ENCODE measurements at regions not wholly inside any gene's neighbourhood (a gene's known extent, or its start where the extent isn't known, plus 50 kb on each side); places are given as distances from the start of the nearest gene placed in this dataset.

- TF ChIP-seq, protein P1, sequence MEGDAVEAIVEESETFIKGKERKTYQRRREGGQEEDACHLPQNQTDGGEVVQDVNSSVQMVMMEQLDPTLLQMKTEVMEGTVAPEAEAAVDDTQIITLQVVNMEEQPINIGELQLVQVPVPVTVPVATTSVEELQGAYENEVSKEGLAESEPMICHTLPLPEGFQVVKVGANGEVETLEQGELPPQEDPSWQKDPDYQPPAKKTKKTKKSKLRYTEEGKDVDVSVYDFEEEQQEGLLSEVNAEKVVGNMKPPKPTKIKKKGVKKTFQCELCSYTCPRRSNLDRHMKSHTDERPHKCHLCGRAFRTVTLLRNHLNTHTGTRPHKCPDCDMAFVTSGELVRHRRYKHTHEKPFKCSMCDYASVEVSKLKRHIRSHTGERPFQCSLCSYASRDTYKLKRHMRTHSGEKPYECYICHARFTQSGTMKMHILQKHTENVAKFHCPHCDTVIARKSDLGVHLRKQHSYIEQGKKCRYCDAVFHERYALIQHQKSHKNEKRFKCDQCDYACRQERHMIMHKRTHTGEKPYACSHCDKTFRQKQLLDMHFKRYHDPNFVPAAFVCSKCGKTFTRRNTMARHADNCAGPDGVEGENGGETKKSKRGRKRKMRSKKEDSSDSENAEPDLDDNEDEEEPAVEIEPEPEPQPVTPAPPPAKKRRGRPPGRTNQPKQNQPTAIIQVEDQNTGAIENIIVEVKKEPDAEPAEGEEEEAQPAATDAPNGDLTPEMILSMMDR (IDR thresholded peaks at IDR 0.05; ENCODE audit: unreplicated experiment in 3 of 3): no peak
- Mint-ChIP-seq H3K4me3 (no peak overlapping the region), H3K9me3 (no peaks in the 10 kb centered on the region), H3K27ac (peak overlapping the region in 2 of 3 experiments; percentile 37 to 54), H3K27me3 (ENCODE audit: low read depth) (peaks cover 16% of the 10 kb centered on the region), H3K36me3 (ENCODE audit: low read depth) (no peaks in the 10 kb centered on the region), H3K4me1 (peaks cover 13% of the 10 kb centered on the region)
Observed at GRCh38 chr15:66832664-66833063, 130.6 kb downstream of the SMAD6 start.

- Mint-ChIP-seq H3K27ac (peak overlapping the region in 2 of 3 experiments; percentile 0 to 37), H3K9me3 (no peaks in the 10 kb centered on the region), H3K36me3 (ENCODE audit: low read depth) (no peaks in the 10 kb centered on the region), H3K27me3 (ENCODE audit: low read depth) (peaks cover 16% of the 10 kb centered on the region), H3K4me3 (no peak overlapping the region), H3K4me1 (peaks cover 13% of the 10 kb centered on the region)
- TF ChIP-seq, protein P1 (IDR thresholded peaks at IDR 0.05; ENCODE audit: unreplicated experiment in 3 of 3): no peak
Observed at GRCh38 chr15:66833371-66833770, 131.3 kb downstream of the SMAD6 start.

DNA sequence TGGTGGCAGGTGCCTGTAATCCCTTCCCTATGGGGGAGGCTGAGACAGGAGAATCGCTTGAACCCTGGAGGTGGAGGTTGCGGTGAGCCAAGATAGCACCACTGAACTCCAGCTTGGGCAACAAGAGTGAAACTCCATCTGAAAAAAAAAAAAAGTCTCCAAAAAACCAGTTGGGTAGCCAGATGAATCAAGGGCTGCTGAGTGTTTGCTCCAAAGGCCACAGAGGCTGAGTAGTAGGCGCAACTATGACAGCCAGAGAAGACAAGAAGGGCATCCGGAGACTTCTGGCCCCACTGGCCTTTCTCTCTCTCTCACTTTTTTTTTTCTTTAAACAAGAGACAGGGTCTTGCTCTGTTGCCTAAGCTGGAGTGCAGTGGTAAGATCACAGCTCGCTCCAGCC is 131.8 kb downstream of the SMAD6 start:
- Mint-ChIP-seq H3K36me3 (ENCODE audit: low read depth) (no peaks in the 10 kb centered on the region), H3K4me1 (peaks cover 13% of the 10 kb centered on the region), H3K27ac (peak overlapping the region in 1 of 3 experiments; percentile 0), H3K9me3 (no peaks in the 10 kb centered on the region), H3K27me3 (ENCODE audit: low read depth) (peaks cover 16% of the 10 kb centered on the region), H3K4me3 (no peak overlapping the region)
- TF ChIP-seq, protein P1 (IDR thresholded peaks at IDR 0.05; ENCODE audit: unreplicated experiment in 3 of 3): no peak

DNA sequence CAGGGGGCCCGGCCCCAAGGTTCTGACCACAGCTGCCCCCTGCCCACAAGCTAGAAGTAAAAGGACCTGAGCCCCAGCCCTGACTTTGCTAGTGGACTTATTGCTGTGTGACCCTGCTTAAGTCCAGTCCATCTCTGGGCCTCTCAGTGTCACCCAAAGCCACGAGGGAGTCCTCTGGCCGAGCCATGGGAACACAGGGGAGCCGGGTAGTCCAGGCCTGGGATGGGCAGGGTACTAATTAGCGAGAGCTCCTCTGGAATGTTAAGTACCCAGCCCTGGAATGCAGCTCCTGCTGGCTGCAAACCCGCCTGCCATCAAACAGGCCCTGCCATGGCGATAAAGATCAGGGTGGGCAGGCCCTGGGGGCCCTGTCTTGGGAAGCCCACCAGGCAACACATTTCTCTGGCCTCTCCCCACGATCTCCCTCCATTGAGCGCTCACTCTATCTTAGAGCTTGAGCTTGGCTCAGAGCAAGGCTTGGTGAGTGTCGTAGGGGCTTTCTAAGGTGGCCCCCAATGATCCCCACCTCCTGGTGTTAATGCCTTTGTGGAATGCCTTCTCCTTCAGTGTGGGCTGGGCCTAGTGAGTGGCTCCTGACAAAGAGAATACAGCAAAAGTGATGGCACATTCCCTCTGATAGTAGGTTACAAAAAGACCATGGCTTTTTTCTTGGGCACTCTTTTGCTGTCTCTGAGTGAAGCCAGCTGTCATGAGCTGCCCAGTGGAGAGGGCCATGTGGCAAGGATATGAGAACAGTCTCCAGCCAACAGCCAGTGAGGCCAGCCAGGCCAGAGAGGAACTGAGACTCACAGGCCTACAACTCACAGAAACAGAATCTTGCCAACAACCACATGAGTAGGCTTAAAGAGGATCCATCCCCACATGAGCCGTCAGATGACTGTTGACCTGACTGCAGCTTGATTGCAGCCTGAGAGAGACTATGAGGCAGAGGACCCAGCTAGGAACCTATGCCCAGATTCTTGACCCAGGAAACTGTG is 133.1 kb downstream of the SMAD6 start:
- peak overlapping the region; percentile 38 to 84 (median 56) for H3K27ac Mint-ChIP-seq
- peaks cover 25% of the 10 kb centered on the region for H3K4me1 Mint-ChIP-seq
- H3K4me3 Mint-ChIP-seq: no peak overlapping the region
- H3K36me3 Mint-ChIP-seq (ENCODE audit: low read depth): no peaks in the 10 kb centered on the region
- H3K9me3 Mint-ChIP-seq: no peaks in the 10 kb centered on the region
- peaks cover 11% of the 10 kb centered on the region for H3K27me3 Mint-ChIP-seq (ENCODE audit: low read depth)
- TF ChIP-seq, protein P1 (IDR thresholded peaks at IDR 0.05; ENCODE audit: unreplicated experiment in 3 of 3): no peak

DNA sequence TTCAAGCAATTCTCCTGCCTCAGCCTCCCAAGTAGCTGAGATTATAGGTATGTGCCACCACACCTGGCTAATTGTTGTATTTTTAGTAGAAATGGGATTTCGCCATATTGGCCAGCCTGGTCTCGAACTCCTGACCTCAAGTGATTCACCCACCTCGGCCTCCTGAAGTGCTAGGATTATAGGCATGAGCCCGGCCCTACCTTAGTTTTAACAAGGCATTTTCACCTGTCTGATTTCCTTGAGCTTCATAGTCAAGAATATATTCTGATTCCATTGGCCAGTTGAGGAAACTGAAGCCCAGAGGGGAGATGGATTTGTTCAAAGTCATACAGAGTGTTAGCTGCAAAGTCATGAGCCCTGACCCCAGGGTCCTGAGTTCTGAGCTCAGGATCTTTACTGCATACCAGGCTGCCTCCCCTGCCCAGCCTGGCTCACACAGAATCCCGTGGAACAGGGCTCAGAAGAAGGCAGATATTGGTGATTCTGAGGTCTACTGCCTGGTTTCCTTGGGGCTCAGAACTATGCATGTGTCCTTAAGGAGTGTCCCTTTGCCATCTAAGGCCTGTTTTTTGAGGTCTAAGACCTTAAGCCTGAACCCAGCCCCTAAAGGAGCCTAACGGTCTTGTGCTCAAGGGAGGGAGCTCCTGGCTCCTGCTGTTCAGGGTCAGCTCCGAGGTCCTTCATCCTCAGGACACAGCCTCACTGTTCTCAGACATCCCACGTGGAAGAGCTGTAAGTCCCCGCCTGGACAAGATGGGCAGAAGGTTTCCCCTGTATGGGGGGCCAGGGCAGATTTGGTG is 134.4 kb downstream of the SMAD6 start:
- H3K9me3 Mint-ChIP-seq: no peaks in the 10 kb centered on the region
- H3K27me3 Mint-ChIP-seq (ENCODE audit: low read depth): peaks cover 11% of the 10 kb centered on the region
- no peak overlapping the region for H3K27ac Mint-ChIP-seq
- peaks cover 32% of the 10 kb centered on the region for H3K4me1 Mint-ChIP-seq
- TF ChIP-seq, protein P1 (IDR thresholded peaks at IDR 0.05; ENCODE audit: unreplicated experiment in 3 of 3): no peak
- no peak overlapping the region for H3K4me3 Mint-ChIP-seq
- H3K36me3 Mint-ChIP-seq (ENCODE audit: low read depth): no peaks in the 10 kb centered on the region
